ENCODE measurements at regions not wholly inside any gene's neighbourhood (a gene's known extent, or its start where the extent isn't known, plus 50 kb on each side); places are given as distances from the start of the nearest gene placed in this dataset.
A peak's percentile ranks its signal among the peaks of the same experiment; 100 is the strongest.
"Not testable (repeated sequence)": the region's sequence is repeated elsewhere in the genome, so short reads cannot be mapped to it uniquely, and the experiment has no call there.

GRCh38 chr6:14894105-14894504, 351.8 kb upstream of the JARID2 start:
- no peak overlapping the region for H3K4me3 ChIP-seq (ENCODE audit: insufficient read depth, low read length)
- DNase-seq (ENCODE audit: insufficient read length, low spot score, missing footprints), result no peak
- TF ChIP-seq CTCF (IDR thresholded peaks at IDR 0.05; ENCODE audit: extremely low read depth, low read depth, low read length), result no peak

GRCh38 chr6:14896475-14896874, 349.4 kb upstream of the JARID2 start:
- no peak overlapping the region for H3K4me2 ChIP-seq (ENCODE audit: insufficient read depth, low read length)
- no peaks in the 10 kb centered on the region for H3K27me3 ChIP-seq (ENCODE audit: insufficient read depth, low read length)
- no peaks in the 10 kb centered on the region for H3K79me2 ChIP-seq (ENCODE audit: insufficient read depth, low read length)
- H3K36me3 ChIP-seq (ENCODE audit: insufficient read depth, low read length), result no peaks in the 10 kb centered on the region
- DNase-seq (ENCODE audit: insufficient read length, low spot score, missing footprints), result peak; percentile 61
- no peak for TF ChIP-seq CTCF (IDR thresholded peaks at IDR 0.05; ENCODE audit: extremely low read depth, low read depth, low read length)
- no peak overlapping the region for H3K4me3 ChIP-seq (ENCODE audit: insufficient read depth, low read length)
- no peak overlapping the region for H3K27ac ChIP-seq (ENCODE audit: low read depth, low read length)
- no peaks in the 10 kb centered on the region for H3K4me1 ChIP-seq (ENCODE audit: insufficient read depth, low read length)
- no peaks in the 10 kb centered on the region for H4K20me1 ChIP-seq (ENCODE audit: insufficient read depth, low read length)
- no peaks in the 10 kb centered on the region for H3K9me3 ChIP-seq (ENCODE audit: low read depth, low read length)
- H2AFZ ChIP-seq (ENCODE audit: low read length), result no peak overlapping the region

More at GRCh38 chr6:14894105-14894504, 351.8 kb upstream of the JARID2 start:
- Histone ChIP-seq H4K20me1 (ENCODE audit: insufficient read depth, low read length) (no peaks in the 10 kb centered on the region), H3K9me3 (ENCODE audit: low read depth, low read length) (no peaks in the 10 kb centered on the region), H3K4me1 (ENCODE audit: insufficient read depth, low read length) (no peaks in the 10 kb centered on the region), H3K79me2 (ENCODE audit: insufficient read depth, low read length) (no peaks in the 10 kb centered on the region), H2AFZ (ENCODE audit: low read length) (no peak overlapping the region), H3K27ac (ENCODE audit: low read depth, low read length) (no peak overlapping the region), H3K4me2 (ENCODE audit: insufficient read depth, low read length) (no peak overlapping the region), H3K27me3 (ENCODE audit: insufficient read depth, low read length) (no peaks in the 10 kb centered on the region), H3K36me3 (ENCODE audit: insufficient read depth, low read length) (no peaks in the 10 kb centered on the region)

- H3K4me2 ChIP-seq (ENCODE audit: insufficient read depth, low read length), result no peak overlapping the region
- H3K79me2 ChIP-seq (ENCODE audit: insufficient read depth, low read length), result no peaks in the 10 kb centered on the region
- H3K9me3 ChIP-seq (ENCODE audit: low read depth, low read length), result no peaks in the 10 kb centered on the region
- H4K20me1 ChIP-seq (ENCODE audit: insufficient read depth, low read length), result no peaks in the 10 kb centered on the region
- no peaks in the 10 kb centered on the region for H3K27me3 ChIP-seq (ENCODE audit: insufficient read depth, low read length)
- no peak overlapping the region for H2AFZ ChIP-seq (ENCODE audit: low read length)
- H3K27ac ChIP-seq (ENCODE audit: low read depth, low read length), result no peak overlapping the region
- H3K4me1 ChIP-seq (ENCODE audit: insufficient read depth, low read length), result no peaks in the 10 kb centered on the region
- no peak for TF ChIP-seq CTCF (IDR thresholded peaks at IDR 0.05; ENCODE audit: extremely low read depth, low read depth, low read length)
- no peak overlapping the region for H3K4me3 ChIP-seq (ENCODE audit: insufficient read depth, low read length)
- H3K36me3 ChIP-seq (ENCODE audit: insufficient read depth, low read length), result no peaks in the 10 kb centered on the region
- DNase-seq (ENCODE audit: insufficient read length, low spot score, missing footprints), result no peak
Measured at GRCh38 chr6:14897831-14898230, 348.0 kb upstream of the JARID2 start.

GRCh38 chr6:14899441-14899840, 346.4 kb upstream of the JARID2 start:
- H3K36me3 ChIP-seq (ENCODE audit: insufficient read depth, low read length); H3K4me1 ChIP-seq (ENCODE audit: insufficient read depth, low read length); H4K20me1 ChIP-seq (ENCODE audit: insufficient read depth, low read length); H3K4me2 ChIP-seq (ENCODE audit: insufficient read depth, low read length); H3K79me2 ChIP-seq (ENCODE audit: insufficient read depth, low read length); H3K9me3 ChIP-seq (ENCODE audit: low read depth, low read length); H3K4me3 ChIP-seq (ENCODE audit: insufficient read depth, low read length); H3K27ac ChIP-seq (ENCODE audit: low read depth, low read length); DNase-seq (ENCODE audit: insufficient read length, low spot score, missing footprints); H3K27me3 ChIP-seq (ENCODE audit: insufficient read depth, low read length); H2AFZ ChIP-seq (ENCODE audit: low read length): not testable (repeated sequence)
